NCI-H1105 (cell line): ENCODE measurements at regions not wholly inside any gene's neighbourhood (a gene's known extent, or its start where the extent isn't known, plus 50 kb on each side); places are given as distances from the start of the nearest gene placed in this dataset.
A peak's percentile ranks its signal among the peaks of the same experiment; 100 is the strongest.

Experiments
- DNase-seq: peaks from one replicate; lab custom pipeline; 2025; lab: John Stamatoyannopoulos, UW

DNA sequence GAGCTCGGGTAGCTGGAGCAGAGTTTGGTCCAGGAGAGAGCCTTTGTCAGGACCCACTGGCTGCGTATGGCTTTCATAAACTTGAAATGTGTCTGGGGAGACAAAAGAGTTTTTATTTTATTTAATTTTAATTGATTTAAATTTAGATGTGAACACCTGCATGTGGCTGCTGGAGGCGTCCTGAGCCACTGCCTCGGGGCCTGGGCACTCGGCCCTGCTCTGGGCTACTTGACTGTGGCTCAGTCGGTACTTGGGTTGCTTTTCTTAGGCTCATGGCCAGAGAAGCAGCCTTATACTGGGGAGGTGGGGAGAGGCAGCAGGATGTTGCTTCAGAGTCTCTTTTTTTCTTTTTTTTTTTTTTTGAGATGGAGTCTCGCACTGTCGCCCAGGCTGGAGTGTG, 661.8 kb upstream of the HS6ST1 start:
- DNase-seq = no peak

DNA sequence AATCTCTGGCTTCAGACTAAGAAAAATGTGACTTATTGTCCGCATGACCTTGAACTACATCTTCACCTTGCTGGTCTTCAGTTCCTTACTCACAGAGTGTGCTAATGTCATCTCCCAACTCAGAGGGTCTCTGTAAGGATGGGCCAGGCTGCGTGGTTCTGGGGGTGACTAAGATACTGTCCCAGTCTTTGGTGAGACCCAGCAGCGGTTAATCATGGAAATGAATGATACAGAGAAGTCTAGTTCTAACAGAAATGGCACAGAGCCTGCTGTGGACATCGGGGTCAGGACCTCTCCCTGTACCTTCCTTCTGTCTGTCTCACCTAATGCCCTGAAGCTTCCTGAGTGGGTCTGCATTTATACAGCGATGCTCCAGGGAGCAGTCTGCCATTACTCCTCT, 662.7 kb upstream of the HS6ST1 start:
- no peak for DNase-seq

DNA sequence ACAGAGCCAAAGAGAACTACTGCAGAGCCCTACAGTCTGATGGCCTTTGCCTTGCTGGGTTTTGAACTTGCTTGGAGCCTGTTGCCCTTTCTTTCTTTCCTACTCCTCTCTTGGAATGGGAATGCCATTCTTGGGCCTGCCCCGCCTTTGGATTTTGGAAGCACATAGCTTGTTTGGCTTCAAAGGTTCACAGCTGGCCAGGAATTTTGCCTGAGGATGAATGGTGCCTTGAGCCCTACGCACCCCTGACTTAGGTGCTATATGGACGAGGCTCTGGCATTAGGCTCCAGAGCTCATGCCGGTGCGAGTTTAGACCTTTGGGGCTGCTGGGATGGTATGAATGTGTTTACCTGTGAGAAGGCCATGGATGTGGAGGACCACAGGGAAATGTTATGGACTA, 663.3 kb upstream of the HS6ST1 start:
- DNase-seq = no peak

GRCh38 chr2:128982670-128983069, 664.0 kb upstream of the HS6ST1 start:
- no peak for DNase-seq

- DNase-seq = no peak
Observed at GRCh38 chr2:128983094-128983493, 664.4 kb upstream of the HS6ST1 start.

GRCh38 chr2:128984081-128984480, 665.4 kb upstream of the HS6ST1 start:
- DNase-seq = no peak

GRCh38 chr2:128984855-128985254, 666.2 kb upstream of the HS6ST1 start:
- DNase-seq = no peak

DNA sequence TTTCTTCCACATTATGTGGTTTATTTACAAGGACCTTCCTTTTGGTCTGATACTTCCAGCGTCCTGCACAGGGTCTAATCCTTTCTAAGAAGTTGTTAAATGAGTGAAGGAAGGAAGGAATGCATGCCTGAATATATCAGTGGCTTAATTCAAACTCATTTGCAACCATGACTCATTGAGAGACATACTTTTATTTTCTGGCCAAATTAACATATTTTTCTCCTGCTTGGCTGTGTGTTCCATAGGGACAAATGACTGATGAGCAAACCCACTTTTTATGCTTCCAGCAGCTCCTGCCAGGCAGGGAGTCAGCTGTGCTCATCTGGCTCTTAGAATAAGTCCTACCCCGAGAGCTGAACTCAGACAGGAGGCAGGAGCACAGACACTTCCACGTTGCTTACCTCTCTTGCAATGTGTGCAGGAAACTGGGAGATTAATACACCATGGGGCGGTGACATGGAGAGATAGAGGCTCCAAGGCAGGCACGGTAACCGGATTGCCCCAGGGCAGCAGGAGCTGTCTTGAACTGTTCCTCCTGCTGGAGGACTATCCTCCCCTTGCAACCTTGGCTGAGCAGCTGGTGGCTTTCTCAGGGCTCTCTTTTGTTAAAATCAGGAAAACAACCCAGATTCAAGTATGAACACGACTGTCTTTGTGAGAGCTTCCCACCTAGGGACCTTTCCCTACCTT, 667.5 kb upstream of the HS6ST1 start:
- DNase-seq = no peak

DNA sequence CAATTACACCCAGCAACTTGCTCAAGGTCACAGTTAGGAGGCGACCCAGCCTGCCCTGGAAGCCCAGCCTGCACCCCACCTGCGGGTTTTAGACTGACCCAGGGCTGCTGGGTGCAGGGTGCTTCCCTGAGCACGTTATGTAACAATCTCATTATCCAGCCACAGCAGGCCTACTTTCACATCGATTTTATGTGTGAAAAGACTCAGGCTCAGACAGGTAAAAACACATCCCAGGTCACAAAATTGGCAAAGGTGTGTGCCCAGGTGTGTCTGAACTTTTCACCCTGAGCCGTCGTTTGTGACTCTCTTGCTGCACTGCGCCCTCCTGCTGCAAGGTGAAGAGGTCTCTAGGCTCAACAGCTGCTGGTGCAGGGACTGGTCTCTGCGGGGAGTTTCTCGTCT, 668.2 kb upstream of the HS6ST1 start:
- DNase-seq = peak; percentile 1

DNA sequence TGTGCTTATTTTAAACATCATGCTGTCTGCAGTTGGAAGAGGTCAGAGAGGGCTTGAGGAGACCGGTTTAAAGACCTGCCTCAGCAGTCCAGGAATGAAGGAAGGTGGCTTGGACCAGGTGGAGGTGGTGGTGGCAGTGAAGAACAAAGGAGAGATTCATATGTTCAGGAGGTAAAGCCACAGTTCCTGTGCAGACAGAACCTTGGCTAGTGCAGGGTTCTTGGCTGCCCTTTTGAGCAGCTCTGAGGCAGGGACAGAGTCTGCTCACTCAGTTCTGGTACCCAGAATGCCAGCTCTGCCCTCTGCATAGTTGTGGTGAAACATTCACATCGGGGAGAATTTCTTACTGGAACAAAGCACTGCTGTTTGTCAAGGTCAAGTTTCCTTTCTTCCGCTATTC, 669.7 kb upstream of the HS6ST1 start:
- DNase-seq = no peak

GRCh38 chr2:128988967-128989366, 670.3 kb upstream of the HS6ST1 start:
- no peak for DNase-seq

- DNase-seq = no peak
Observed at GRCh38 chr2:128995086-128995485, 676.4 kb upstream of the HS6ST1 start.

DNA sequence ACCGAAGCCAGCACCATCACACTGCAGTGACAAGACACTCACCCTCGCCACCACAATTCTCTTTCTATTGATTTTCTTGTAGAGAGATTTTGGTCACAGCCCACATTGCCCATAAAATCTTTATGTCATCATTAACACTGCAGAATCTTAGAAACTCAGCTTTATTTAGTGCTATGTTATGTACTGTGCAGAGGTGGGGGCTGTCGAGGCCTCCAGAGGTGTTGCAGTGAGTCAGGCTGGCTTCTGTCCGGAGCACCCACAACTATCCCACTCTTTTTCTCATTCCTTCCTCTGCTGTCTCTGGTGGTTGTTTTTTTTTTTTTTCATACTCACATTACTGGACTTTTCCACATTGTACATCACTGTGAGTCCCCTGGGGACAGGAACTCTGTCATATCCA, 677.4 kb upstream of the HS6ST1 start:
- DNase-seq = no peak

DNA sequence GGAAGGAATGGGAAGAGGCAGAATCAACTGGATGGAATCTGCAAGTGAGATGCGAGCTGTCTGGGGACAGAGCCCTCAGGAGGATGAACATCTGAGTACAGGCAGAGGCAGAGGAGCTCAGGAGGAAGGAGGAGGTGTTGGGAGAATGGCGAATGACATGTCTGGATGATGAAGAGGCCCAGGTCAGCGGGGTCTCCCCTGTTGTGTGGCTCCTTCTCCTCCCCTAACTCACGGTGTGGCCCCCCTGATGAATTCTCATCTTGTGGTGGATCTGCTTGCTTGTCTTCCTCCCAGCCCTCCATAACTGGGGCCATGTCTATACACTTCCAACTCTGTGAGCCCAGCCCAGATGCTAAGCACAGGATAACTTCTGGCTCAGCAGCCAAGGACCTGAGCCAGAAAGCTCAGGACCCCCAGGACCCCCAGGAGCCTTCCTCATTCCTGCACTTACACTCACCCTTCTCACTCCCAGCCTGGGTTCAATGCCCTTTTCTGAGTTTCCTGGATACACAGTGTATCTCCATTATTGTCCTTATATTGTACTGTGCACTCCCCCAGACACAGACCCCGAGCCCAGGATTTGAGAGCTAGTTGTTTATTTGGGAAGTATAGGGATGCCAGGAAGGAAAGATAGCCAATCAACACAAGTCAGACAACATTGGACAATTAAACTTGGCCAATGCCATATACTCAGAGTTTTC, 678.6 kb upstream of the HS6ST1 start:
- no peak for DNase-seq

DNA sequence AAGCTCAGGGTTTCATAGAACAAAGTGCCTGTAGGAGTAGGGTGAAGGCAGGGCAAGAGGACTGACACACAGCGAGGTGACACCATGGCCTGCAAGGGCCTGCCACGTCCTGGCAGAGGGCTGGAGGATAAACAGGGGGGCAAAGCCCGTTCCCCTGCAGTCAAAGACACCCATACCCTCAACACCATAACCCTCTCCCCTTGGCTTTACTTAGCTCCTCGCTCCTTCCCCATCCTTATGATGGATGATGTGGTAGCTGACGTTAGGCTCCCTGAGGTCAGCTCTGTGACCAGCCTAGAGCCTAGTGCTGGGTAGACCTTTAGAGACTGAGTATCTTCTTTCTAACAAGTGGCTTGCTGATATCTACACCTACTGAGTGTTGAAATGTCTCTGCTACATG, 683.3 kb upstream of the HS6ST1 start:
- DNase-seq = no peak

DNA sequence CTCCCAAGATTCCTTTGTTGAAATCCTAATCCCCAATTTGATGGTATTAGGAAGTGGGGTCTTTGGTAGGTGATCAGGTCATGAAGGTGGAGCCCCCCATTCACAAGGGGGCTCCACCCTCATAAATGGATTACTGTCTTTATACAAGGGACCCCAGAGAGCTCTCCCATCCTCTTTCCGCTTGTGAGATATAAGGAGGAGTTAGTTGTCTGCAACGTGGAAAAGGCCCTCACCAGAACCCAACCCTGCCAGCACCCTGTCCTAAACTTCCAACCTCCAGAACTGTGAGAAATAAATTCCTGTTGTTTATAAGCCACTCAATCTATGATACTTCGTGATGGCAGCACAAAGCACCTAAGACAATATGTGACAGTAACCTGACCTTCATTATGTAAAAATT, 684.1 kb upstream of the HS6ST1 start:
- no peak for DNase-seq

- DNase-seq = peak; percentile 42
Observed at GRCh38 chr2:129004485-129004884, 685.8 kb upstream of the HS6ST1 start.

DNA sequence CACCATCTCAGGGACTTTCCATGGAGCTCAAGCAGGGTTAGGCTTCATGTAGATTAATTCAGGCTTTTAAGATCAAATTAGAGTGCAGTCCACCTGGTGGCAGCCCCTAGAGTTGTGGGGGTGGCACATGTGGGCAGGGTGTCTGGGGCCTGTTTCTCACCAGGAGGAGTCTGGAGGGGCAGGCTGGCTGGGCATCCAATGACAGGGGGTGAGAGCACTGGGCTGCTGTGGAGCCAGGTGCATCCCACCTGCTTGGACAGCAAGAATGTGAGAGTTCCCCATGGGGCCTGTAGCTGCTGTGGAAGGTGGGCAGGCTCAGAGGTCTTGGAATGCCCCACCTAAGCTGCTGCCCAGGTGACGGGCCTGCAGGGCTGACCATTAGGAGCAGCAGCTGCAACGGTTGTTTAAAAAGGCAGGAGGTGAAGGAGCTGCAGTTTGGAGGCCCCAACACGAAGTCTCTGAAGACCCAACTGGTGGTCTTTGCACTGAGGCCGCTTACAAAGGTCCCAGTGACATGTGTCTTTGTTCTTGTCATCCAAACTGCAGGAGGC, 686.3 kb upstream of the HS6ST1 start:
- DNase-seq = no peak

DNA sequence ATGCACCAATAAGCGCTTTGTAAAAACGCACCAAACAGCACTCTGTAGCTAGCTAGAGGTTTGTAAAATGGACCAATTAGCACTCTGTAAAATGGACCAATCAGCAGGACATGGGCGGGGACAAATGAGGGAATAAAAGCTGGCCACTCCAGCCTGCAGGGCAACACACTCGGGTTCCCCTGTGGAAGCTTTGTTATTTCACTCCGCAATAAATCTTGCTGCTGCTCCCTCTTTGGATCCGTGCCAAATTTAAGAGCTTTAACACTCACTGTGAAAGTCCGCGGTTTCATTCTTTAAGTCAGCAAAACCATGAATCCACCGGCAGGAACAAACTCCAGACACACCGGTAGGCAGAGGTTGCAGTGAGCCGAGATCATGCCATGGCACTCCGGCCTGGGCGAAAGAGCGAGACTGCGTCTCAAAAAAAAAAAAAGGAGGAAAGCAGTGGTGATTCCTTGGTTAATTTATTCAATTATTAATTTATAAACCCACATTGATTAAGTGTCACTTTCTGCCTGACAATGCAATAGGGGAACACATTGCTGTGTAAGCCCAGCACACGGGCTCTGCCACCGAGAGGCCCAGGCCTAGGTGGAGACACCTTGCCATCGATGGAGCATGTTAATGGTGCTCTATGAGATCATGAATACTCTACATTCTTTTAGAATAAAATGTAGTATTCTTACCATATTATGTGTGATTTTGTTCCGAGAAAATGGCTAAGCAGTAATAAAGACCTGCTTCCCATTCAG, 687.6 kb upstream of the HS6ST1 start:
- DNase-seq = peak; percentile 10

DNA sequence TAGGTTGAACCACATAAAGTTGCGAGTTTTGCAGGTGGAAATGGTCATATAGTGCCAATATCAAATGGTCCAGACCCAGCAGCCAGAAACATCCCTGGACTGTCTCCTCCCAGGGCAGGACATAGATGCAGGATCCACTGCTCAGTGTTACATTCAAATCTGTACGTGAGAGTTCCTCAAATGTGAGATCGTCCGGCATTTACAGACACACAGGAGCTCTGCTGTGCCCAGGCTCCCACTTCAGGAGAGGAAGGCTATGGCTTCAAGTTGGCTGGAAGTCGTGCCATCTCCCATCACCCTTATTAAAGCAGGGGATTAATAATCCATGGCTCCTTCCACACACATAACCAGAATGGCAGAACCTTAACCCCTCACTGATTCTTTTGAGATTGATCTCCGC, 688.2 kb upstream of the HS6ST1 start:
- no peak for DNase-seq

GRCh38 chr2:129008055-129008880, 689.6 kb upstream of the HS6ST1 start:
- DNase-seq = no peak
